ENCODE measurements at regions not wholly inside any gene's neighbourhood (a gene's known extent, or its start where the extent isn't known, plus 50 kb on each side); places are given as distances from the start of the nearest gene placed in this dataset.
"Not testable (repeated sequence)": the region's sequence is repeated elsewhere in the genome, so short reads cannot be mapped to it uniquely, and the experiment has no call there.

DNA sequence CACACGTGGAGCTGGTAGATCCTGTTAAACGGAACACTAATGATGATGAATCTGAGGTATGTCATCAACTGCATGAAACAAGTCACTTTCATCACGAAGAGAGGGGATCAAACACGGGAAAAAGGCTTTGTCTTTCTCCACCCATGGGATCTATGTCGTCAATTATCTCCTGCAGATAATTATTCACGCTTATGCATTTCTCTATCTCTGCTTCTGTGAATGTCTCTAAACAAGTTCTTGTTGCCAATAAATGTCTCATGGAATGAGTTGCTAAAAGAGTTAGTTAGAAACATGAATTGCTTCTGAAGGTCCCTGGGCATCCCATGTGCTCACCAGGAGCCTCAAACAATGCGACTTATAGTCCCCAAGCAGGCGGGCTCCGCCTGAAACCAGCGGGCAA is 1228.2 kb upstream of the TMEM132C start:
- DNase-seq (ENCODE audit: low spot score), result no peak

DNA sequence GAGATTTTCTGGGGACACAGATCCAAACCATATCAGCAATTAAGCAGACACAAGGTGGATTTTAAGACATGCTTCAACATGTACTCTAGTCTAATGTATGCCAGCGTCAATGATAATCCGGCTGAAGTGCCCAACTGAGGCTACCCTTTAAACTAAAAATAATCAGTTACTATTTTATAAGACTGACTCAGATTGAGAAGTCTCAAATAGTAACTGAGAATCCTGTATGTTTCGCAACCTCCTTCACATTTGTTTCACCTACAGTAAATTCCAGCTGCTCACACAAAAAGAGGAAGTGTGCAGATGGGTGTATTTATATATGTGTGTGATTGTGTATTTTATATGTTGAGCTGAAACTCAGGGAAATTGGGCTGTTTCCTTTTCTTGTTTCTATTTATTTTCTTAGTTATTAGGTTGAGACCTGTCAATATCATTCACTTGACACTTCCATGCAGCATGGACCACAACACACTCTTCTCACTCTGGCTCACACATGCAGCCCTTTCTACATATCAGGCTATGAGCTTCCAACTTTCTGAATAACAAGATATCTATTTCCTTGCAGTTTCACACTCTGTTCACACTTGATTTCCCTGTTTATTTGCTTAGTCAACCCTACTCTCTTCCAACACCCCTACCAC is 1224.9 kb upstream of the TMEM132C start:
- DNase-seq (ENCODE audit: low spot score), result no peak

DNA sequence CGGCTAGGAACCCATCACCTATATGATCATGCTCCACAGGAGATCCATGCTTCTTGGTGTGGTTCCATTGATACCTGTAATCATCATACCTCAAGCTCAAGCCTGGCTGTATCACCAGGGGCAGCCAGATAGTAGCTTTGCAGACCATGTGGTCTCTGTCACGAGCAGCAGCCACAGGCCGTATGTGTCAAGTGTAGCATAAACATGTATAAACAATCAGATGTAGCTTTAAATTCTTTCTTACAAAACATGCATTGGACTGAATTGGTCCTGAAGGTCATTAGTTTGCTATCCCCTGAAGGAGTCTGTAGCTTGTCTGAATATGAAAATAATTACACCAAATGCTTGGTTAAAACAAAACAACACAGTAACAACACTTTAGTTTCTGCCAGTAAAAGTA is 1223.2 kb upstream of the TMEM132C start:
- no peak for DNase-seq (ENCODE audit: low spot score)

DNA sequence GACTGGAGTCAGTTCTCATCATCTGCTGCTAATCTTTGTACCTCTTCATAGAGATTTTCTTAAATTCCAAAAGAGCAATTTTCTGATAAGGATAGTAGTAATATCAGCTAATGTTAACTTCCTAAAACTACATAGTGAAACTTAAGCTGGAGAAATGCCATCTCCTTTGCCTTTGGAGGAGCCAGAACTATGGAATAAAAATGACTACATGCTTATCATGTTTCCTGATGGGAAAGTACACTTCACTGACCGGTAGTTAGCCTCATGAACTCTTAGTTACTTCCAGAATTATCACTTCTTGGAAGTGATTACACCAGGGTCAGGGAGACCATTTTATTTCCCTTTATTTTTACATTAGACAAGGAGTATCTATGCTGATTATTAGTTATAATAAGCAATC is 1222.1 kb upstream of the TMEM132C start:
- no peak for DNase-seq (ENCODE audit: low spot score)

DNA sequence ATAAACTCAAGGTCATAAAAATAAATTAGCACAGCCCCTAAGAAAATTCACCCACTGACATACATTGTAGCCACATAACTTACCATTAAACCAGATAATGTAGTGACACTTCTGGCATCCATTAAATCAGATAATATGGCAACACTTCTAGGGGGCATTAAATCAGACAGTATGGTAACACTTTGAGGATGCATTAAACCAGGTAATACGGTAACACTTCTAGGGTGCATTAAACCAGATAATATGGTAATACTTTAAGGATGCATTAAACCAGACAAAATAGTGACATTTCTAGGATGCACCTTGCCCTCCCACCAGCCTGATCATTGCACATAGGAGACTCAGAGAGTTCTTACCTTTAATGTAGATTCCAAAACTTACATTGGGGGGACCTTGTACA is 1220.5 kb upstream of the TMEM132C start:
- no peak for DNase-seq (ENCODE audit: low spot score)

DNA sequence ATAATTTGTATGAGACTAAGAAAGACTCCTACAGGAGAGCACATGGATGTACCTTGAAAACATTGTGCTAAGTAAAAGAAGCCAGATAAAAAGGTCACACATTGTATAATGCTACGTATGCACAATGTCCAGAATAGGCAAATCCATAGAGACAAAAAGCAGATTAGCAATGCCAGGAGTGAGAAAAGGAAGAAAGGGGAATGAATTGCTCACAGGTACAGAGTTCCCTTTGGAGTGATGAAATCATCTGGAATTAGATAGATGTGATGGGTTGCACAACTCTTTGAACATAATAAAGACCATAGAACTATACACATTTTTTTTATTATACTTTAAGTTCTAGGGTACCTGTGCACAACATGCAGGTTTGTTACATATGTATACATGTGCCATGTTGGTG is 1218.9 kb upstream of the TMEM132C start:
- no peak for DNase-seq (ENCODE audit: low spot score)

DNA sequence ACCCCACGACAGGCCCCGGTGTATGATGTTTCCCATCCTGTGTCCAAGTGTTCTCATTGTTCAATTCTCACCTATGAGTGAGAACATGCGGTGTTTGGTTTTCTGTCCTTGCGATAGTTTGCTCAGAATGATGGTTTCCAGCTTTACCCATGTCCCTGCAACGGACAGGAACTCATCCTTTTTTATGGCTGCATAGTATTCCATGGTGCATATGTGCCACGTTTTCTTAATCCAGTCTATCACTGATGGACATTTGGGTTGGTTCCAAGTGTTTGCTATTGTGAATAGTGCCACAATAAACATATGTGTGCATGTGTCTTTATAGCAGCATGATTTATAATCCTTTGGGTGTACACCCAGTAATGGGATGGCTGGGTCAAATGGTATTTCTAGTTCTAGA is 1218.4 kb upstream of the TMEM132C start:
- not testable (repeated sequence) for DNase-seq (ENCODE audit: low spot score)

DNA sequence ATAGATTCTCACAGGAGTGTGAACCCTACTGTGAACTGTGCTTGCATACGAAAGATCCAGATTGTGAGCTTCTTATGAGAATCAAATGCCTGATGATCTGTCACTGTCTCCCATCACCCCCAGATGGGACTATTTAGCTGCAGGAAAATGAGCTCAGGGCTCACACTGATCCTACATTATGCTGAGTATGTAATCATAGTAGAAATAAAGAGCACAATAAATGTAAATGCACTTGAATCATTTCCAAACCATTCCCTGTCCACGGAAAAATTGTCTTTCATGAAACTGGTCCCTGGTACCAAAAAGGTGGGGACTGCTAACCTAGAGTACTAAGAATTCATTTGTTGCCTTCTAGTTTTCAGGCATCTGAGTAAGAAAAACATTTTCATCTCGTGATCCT is 1215.8 kb upstream of the TMEM132C start:
- DNase-seq (ENCODE audit: low spot score), result no peak

DNA sequence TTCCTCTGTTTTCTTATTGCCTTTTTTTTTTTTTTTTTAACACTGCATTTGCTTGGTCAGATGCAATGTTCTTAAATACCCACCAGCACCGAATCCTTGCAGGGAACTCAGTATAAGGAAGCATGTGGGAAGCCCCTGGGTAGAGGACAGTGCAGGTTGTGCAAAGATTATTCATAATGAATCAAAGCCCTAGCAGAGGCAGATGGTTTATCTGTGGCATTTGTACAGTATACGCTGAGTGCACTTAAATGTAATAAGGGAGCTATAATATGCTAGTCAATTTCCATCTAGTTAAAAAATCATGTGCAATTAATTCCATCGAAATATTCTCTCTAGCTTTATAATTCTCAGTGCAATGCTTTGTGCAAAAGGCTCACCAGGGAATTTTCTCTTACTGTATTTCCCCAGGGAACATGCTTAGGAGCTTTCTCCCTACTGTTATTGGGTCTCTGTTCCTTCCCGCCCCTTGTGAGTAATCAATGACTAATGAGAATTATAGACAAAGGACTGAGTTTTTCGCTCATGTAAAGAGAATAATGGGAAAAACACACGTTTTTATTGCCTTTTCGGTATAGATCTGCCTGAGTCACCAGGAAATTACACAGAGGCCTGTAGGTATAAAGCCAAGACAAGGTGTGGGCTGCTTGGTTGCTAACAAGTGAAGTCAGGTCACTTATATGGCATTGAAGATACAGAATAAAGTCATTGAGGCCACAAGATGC is 1214.3 kb upstream of the TMEM132C start:
- peak; percentile 74 for DNase-seq (ENCODE audit: low spot score)

DNA sequence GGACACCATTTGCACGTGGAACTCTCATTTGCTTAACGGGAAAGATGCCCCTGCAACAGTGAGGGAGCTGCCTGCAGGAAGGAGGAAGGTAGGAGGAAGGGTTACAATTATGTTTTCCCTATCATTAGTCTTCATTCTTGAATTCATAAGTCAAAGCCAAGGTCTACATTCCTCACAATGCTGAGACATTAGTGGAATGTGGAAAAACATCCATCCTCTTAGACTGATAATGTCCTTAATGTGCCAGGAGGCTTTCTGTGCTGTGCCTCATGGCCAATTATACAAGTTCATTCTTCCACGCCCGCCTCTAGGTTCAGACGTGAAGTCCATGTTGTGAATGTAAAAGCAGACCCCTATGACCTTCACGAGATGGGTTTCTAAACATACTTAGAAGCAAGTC is 1212.4 kb upstream of the TMEM132C start:
- DNase-seq (ENCODE audit: low spot score), result no peak

DNA sequence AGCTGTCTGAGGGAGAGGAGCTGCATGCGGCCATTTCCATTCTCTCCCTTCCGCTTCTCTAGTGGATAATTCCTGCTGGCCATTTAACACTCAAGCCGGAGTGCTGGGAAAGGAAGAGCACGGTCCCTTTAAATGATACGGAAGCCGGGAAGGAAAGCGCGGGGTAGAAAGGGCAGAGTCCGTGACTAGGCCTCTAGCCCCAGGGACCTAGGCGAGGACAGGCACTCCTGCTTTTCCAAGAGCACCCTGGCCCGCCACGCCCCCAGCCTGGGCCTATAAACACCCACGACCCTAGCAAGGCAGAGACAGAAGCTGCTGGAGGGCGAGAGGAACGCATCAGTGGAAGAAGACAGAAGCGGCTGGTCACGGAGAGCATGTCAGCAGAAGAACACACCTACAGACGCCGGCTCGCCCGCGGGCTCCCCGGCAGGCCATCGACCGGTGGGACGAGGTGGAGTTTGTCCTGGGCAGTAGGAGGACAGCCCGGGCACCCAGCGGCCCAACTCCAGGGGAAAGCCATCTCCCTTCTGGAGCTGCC is 1206.6 kb upstream of the TMEM132C start:
- DNase-seq (ENCODE audit: low spot score), result peak; percentile 49

DNA sequence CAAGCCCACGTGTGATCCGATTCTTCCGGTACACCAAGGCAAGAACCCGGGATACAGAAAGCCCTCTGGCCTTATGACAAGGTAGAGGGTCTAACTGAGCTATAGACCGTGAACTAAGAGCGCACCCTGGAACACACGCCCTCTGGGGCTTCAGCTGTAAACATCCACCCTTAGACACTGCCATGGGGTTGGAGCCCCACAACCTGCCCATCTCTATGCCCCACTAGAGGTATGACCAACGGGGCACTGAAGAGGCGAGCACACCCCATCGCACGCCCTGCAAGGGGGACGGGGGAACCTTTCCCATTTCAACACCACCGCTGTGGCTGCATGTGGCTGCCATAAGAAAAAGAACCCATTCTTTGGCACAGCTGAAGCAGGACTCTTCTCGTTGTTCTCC is 1206.0 kb upstream of the TMEM132C start:
- DNase-seq (ENCODE audit: low spot score), result no peak

DNA sequence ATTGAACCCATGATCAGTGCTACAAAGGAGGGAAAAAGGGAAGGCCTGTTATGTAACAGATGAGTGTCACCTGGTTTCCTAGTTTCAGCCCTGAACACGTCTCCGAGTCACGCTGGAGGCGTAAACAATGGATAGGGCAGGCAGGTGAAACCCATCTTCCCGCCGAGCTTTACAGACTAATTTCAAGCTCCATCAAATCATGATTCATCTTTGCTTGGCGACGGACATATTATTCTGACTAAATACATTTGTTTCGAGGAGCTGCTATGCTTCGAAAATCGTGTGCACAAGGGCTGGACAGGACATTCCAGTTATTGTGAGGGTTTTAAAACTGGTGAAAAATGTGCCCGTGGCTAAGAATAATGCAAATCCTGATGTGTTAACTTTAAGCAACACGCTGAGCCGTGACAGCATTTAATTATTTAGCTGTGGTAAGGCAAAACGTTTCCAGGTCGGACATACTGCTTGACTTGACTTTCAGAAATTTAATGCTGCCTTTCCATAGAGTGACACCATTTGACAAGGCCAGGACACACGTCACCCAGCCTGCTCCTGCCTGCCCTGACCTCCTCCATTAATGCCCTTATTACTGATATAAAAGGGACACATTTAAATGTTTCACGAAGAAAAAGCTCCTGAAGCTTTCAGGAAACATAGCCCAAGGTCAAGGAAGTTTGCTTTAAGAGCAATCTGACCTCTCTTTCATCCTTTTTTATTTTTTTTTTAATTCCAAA is 1203.5 kb upstream of the TMEM132C start:
- no peak for DNase-seq (ENCODE audit: low spot score)

DNA sequence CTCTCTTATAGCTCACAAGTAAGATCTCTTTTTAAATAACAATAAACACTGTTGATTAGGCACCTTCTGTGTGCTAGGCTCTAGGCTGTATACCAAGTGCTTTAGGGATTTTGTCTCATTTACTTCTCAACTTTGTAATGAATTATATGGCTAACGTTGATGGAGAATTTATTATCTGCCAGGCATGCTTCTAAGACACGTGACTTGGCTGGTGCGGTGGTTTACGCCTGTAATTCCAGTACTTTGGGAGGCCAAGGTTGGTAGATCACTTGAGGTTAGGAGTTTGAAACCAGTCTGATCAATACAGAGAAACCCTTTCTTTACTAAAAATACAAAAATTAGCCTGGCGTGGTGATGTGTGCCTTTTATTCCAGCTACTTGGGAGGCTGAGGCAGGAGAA is 1202.8 kb upstream of the TMEM132C start:
- DNase-seq (ENCODE audit: low spot score), result no peak

DNA sequence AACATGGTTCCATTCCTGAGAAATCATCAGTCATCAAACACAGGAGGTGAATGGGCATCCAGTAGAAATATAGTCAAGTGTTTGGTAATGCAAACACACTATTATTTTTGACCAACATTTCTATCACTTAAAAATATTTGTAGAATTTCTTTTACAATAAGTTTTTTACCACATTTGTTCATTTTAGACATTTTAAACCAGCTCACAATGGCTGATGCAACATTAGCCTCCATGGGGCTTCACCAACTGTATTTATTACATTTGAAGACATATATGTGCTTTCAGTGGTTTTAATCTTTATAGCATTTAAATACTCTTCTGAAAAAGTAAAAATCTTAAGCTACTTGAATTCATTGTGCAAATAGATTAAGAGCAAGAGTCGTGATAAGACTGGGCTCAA is 1201.4 kb upstream of the TMEM132C start:
- DNase-seq (ENCODE audit: low spot score), result no peak

DNA sequence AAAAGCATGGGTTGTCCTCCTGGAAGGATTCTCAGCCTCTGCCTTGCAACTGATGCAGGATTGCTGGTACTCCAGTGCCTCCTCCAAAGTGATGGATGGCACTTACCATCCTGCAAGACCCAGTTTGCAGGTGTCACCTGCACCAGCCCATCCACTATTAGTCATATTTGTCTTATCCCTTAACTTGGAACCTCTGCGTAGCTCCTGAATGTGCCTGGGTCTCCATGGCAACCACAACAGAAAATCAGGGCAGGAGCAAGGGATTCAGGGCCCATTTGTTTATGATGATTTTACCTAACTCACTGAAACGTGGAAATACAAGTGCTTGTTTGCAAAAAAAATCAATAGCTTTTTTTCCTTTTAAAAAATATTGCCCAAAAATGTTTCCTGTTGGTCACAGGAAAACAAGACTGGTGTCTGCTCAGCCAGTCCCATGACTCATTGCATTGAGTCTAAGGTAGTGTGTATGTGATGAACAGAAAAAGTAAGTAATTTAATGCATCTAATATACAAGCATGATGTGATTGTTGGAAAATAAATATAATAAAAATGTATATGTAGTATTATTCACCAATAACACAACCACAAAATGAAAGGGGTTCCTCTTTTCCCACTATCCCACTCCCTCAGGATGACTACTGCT is 1196.3 kb upstream of the TMEM132C start:
- no peak for DNase-seq (ENCODE audit: low spot score)

DNA sequence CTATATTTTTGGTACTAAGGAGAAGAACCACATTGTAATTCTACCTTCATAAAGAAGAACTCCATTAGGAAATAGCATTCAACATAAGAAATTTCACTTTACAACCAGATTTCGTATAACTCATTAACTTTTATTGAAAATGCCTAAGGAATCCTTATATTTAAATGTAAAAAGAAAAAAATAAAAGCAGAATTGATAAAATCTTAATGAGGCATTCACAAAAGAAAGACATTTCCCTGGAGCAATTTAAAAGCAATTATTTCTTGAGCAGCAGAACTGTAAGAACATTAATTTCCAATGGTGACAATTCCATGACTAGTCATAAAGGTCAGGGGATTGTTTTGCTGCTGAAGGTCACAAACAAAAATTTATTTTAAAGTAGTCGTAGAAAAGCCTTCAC is 1192.8 kb upstream of the TMEM132C start:
- no peak for DNase-seq (ENCODE audit: low spot score)

DNA sequence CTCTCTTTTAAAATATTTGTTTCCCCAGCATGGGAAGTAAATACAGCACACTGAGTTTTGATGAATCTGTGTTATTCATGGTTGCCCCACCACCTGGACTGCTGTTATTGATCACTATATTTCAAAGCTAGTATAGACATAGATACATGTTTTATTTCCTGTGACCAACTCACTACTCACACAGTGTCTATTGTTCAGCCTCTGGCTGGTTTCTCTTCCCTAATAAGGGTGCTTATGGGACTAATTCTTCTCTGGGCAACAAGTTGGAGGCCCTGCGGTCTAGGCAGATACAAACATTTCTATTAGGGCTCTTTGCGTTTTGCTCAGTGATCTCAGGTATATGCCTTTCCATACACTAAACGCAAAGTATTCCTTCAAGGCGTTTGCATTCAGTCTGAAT is 1191.0 kb upstream of the TMEM132C start:
- DNase-seq (ENCODE audit: low spot score), result peak; percentile 45

DNA sequence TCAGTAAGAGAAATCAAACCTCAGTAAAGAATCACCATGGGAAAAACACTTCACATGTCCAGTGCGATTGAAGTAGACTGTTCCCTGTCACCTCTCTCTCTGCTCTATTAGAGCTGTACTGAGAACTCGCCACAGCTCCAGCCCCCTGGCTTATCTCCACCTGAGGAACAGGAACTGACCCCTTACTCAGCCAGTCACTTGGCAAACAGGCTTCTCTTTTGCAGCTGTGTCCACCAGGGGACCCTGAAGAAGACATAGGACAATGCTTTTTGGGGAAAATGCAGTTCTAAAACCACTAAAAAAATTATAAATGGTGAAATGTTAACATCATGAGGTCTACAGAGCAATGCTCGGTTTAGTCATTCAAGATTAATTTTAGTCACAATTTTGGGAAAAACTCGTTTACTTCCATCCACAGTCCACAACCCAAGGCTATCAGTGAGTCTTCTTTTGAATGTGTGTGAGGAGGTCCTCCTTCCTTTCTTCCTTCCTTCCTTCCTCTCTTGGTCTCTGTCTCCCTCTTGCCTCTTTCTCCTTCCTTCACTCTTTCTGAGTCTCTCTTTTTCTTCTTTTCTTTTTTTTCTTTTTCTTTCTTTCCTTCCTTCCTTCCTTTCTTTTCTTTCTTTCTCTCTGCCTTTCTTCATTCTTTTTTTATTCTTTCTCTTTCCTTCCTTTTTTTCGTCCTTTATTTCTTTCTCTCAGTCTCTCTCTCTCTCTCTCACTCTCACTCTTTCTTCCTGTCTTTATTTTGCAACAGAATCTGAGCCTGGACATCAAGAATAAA is 1189.5 kb upstream of the TMEM132C start:
- DNase-seq (ENCODE audit: low spot score), result no peak

DNA sequence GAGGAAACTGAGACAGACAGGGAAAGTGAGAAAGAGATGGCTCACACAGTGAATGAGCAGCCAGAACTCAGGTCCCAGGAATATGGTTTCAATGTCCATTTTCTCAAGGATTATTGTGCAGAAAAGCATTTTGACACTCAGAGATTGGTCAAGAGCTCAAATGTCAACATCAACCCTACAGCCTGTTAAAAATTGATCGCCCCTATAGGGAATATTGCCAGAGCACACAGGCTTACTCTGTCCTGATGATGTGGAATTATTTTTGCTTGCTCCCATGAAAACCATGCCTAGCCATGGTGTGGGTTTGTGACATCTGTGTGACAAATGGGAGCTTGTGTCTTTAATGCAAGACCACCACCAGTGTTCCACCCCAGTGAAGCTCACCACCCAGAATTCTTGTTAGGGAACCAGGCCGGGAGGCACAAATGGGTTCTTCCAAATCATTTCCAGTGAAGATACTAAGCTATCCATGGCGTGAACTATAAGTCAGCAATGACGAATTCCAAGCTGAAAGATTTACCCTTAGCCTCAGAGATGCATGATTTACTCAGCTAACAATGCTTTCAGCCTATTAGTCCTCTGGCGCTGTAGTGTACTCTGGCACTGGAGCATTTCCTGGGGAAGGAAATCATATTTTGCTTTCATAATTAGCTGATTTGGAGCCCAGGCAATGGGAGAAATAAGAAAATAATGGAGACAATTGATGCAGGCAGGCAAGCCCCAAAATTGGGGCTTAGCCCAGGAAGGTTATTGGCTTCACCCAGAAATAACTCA is 1188.2 kb upstream of the TMEM132C start:
- no peak for DNase-seq (ENCODE audit: low spot score)

DNA sequence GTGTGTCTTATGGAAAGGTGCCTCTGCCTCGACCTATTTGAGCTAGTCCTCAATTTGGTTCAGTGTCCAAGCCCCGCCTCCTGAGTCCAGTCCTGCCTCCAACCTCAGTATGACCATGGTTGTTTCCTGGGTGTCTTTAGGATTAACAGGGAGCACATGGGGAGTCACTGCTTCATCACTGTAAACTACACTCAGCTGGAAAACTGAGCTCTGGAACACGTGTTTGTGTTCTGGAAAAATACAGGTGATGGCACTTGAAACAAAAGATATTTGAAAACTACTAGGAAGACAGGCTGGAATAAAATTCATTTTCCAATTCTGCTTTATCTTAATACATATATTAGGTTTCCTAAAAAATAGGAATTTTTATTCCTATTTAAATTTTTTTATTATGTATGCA is 1187.3 kb upstream of the TMEM132C start:
- DNase-seq (ENCODE audit: low spot score), result no peak
